Osteocyte (in vitro differentiated cells): ENCODE measurements at regions not wholly inside any gene's neighbourhood (a gene's known extent, or its start where the extent isn't known, plus 50 kb on each side); places are given as distances from the start of the nearest gene placed in this dataset.

ENCODE experiments used
- DNase-seq: peaks from one replicate; pipeline ENCODE4 v3.0.0; 2021; ENCODE audit warnings: mixed read lengths; ENCODE audit not compliant: unreplicated experiment; ENCODE audit errors: extremely low spot score
- H3K27ac Mint-ChIP-seq: one replicate; pipeline ENCODE4 v1.8.0; 2021; ENCODE audit warnings: mild to moderate bottlenecking, mixed read lengths; ENCODE audit not compliant: unreplicated experiment
- H3K27me3 Mint-ChIP-seq: one replicate; pipeline ENCODE4 v1.8.0; 2021; ENCODE audit warnings: mixed read lengths; ENCODE audit not compliant: unreplicated experiment
- H3K36me3 Mint-ChIP-seq: one replicate; pipeline ENCODE4 v1.8.0; 2021; ENCODE audit warnings: mixed read lengths; ENCODE audit not compliant: unreplicated experiment
- H3K4me1 Mint-ChIP-seq: one replicate; pipeline ENCODE4 v1.8.0; 2021; ENCODE audit warnings: mixed read lengths; ENCODE audit not compliant: unreplicated experiment
- H3K4me3 Mint-ChIP-seq: one replicate; pipeline ENCODE4 v1.8.0; 2021; ENCODE audit warnings: mild to moderate bottlenecking, moderate library complexity, mixed read lengths; ENCODE audit not compliant: unreplicated experiment
- H3K9me3 Mint-ChIP-seq: one replicate; pipeline ENCODE4 v1.8.0; 2021; ENCODE audit warnings: mixed read lengths; ENCODE audit not compliant: unreplicated experiment
- CTCF ChIP-seq: fragments of 200-600 bp; sonication (generic); IDR thresholded peaks from 2 replicates; pipeline ENCODE4 v1.5.0; 2021; ENCODE audit warnings: antibody characterized with exemption, mild to moderate bottlenecking, moderate library complexity

- H3K9me3 Mint-ChIP-seq, result no peaks in the 10 kb centered on the region
- H3K27ac Mint-ChIP-seq, result peak overlapping the region; percentile 87
- no peak for TF ChIP-seq CTCF
- H3K4me1 Mint-ChIP-seq, result peaks cover 9% of the 10 kb centered on the region
- H3K36me3 Mint-ChIP-seq, result no peaks in the 10 kb centered on the region
- no peak for DNase-seq
- H3K27me3 Mint-ChIP-seq, result no peaks in the 10 kb centered on the region
- H3K4me3 Mint-ChIP-seq, result no peak overlapping the region
Measured at GRCh38 chr1:87226341-87226760, 102.3 kb upstream of the LMO4 start.

GRCh38 chr1:87227651-87228050 lies 101.0 kb upstream of the LMO4 start:
- no peak for TF ChIP-seq CTCF
- Mint-ChIP-seq H3K4me3 (no peak overlapping the region), H3K9me3 (no peaks in the 10 kb centered on the region), H3K27ac (peak overlapping the region; percentile 87), H3K27me3 (no peaks in the 10 kb centered on the region), H3K36me3 (no peaks in the 10 kb centered on the region), H3K4me1 (peaks cover 9% of the 10 kb centered on the region)
- DNase-seq, result no peak

GRCh38 chr1:87230501-87230900 lies 98.2 kb upstream of the LMO4 start:
- peaks cover 7% of the 10 kb centered on the region for H3K27me3 Mint-ChIP-seq
- no peaks in the 10 kb centered on the region for H3K36me3 Mint-ChIP-seq
- peaks cover 9% of the 10 kb centered on the region for H3K4me1 Mint-ChIP-seq
- H3K27ac Mint-ChIP-seq, result no peak overlapping the region
- no peaks in the 10 kb centered on the region for H3K9me3 Mint-ChIP-seq
- DNase-seq, result no peak
- no peak for TF ChIP-seq CTCF
- no peak overlapping the region for H3K4me3 Mint-ChIP-seq

DNA sequence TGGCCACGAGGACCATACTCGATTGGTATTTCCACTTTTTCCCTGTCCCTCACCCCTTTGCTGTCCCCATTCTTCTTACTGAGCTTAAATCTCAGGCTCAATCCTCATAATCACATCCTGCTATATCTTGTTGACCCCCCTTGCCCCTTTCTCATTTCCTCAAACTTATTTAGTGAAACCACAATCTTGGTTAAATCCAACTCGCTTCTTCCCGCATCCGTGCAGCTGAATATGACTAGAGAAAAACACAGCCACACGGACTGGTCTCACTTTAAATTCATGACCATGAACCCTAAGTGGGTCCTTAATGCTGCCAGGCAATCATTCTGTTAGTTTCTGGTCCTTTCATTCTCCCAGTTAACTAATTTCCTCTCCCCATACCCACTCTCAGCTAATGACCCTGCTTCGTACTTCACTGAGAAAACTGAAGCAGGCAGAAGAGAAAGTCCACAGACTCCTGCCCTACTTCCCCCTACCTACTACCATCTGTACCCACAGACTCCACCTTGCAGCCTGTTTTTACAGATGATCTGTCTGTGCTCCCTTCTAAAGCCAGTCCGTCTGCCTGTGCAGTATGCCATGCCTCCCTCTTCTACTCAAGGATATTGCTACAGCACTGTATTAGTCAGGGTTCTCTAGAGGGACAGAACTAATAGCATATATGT lies 96.8 kb upstream of the LMO4 start:
- Mint-ChIP-seq H3K4me3 (no peak overlapping the region), H3K27me3 (peaks cover 7% of the 10 kb centered on the region), H3K27ac (no peak overlapping the region), H3K4me1 (no peaks in the 10 kb centered on the region), H3K36me3 (no peaks in the 10 kb centered on the region), H3K9me3 (no peaks in the 10 kb centered on the region)
- DNase-seq, result no peak
- no peak for TF ChIP-seq CTCF

DNA sequence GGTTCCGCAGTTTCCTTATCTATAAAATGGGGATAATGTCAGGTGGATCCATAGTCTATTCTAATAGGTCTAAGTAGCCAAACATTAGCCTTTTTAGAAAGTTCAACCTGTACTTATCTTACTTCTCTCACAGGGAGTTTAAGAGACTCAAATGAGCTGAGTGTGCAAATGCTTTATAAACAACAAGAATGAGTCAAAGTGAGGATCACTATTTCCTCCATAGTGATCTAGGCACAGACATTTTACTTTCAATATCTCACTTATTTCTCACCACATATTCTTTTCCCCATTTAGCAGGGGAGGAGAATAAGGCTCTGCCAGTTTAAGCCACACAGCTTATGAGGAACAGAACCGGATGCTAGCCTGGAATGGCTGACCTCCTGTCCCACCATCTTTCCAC lies 92.1 kb upstream of the LMO4 start:
- Mint-ChIP-seq H3K4me3 (no peak overlapping the region), H3K36me3 (no peaks in the 10 kb centered on the region), H3K27me3 (peaks cover 7% of the 10 kb centered on the region), H3K27ac (no peak overlapping the region), H3K9me3 (no peaks in the 10 kb centered on the region), H3K4me1 (no peaks in the 10 kb centered on the region)
- no peak for TF ChIP-seq CTCF
- DNase-seq, result no peak
